ENCODE measurements at regions not wholly inside any gene's neighbourhood (a gene's known extent, or its start where the extent isn't known, plus 50 kb on each side); places are given as distances from the start of the nearest gene placed in this dataset.

GRCh38 chr21:15517394-15517793, 212.4 kb upstream of the USP25 start:
- TF ChIP-seq POLR2A (IDR thresholded peaks at IDR 0.05) (no peak), POLR2AphosphoS5 (IDR thresholded peaks at IDR 0.05) (no peak)
- TF ChIP-seq, protein P1, sequence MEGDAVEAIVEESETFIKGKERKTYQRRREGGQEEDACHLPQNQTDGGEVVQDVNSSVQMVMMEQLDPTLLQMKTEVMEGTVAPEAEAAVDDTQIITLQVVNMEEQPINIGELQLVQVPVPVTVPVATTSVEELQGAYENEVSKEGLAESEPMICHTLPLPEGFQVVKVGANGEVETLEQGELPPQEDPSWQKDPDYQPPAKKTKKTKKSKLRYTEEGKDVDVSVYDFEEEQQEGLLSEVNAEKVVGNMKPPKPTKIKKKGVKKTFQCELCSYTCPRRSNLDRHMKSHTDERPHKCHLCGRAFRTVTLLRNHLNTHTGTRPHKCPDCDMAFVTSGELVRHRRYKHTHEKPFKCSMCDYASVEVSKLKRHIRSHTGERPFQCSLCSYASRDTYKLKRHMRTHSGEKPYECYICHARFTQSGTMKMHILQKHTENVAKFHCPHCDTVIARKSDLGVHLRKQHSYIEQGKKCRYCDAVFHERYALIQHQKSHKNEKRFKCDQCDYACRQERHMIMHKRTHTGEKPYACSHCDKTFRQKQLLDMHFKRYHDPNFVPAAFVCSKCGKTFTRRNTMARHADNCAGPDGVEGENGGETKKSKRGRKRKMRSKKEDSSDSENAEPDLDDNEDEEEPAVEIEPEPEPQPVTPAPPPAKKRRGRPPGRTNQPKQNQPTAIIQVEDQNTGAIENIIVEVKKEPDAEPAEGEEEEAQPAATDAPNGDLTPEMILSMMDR (IDR thresholded peaks at IDR 0.05): no peak
